ENCODE measurements at regions not wholly inside any gene's neighbourhood (a gene's known extent, or its start where the extent isn't known, plus 50 kb on each side); places are given as distances from the start of the nearest gene placed in this dataset.

DNA sequence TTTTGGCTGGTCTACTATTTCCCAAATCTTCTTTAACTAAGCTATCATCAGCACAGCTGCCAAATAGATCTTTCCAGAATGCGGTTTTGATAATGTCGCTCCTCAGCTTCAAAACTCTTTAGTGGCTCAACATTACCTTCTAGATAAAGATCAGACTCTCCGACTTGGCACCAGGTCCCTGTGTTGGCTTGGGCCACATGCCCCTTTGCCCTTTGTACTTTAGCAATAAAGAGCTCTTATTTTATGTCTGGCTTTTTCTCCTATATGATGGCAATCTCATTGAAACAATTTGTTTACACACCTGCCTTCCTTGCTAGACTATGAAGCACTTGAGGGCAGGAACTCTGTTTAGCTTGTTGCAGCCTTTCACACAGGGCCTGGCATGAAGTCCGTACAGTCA, 128.9 kb upstream of the GATA6 start:
- Mint-ChIP-seq H3K4me3 (no peak overlapping the region), H3K27me3 (no peaks in the 10 kb centered on the region), H3K27ac (no peak overlapping the region), H3K4me1 (ENCODE audit: low read depth) (no peaks in the 10 kb centered on the region), H3K36me3 (ENCODE audit: low read depth) (no peaks in the 10 kb centered on the region), H3K9me3 (no peaks in the 10 kb centered on the region)
- intact Hi-C loops (cut with micrococcal nuclease), result no loop called here

DNA sequence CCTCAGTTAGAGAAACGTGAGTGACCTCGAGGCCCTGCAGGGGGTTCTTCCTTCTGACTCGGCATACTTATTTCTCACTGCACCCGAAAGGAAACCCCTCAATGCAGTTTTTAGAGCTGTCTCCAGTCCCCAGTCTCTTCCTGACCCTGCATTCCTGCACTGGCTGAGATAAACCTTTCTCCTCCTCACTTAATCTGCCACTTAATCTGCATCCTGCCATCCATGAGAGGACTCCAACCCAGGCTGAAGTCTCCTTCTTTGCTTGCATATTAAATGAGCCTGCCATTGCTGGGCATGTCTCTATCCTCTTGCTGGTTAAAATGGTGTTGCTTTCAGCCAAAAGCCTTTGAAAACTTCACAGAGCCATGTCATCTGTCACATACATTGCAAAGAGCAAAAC, 125.6 kb upstream of the GATA6 start:
- Mint-ChIP-seq H3K27me3 (no peaks in the 10 kb centered on the region), H3K36me3 (ENCODE audit: low read depth) (no peaks in the 10 kb centered on the region), H3K4me1 (ENCODE audit: low read depth) (no peaks in the 10 kb centered on the region), H3K27ac (no peak overlapping the region), H3K9me3 (no peaks in the 10 kb centered on the region), H3K4me3 (no peak overlapping the region)
- intact Hi-C loops (cut with micrococcal nuclease), result no loop called here

DNA sequence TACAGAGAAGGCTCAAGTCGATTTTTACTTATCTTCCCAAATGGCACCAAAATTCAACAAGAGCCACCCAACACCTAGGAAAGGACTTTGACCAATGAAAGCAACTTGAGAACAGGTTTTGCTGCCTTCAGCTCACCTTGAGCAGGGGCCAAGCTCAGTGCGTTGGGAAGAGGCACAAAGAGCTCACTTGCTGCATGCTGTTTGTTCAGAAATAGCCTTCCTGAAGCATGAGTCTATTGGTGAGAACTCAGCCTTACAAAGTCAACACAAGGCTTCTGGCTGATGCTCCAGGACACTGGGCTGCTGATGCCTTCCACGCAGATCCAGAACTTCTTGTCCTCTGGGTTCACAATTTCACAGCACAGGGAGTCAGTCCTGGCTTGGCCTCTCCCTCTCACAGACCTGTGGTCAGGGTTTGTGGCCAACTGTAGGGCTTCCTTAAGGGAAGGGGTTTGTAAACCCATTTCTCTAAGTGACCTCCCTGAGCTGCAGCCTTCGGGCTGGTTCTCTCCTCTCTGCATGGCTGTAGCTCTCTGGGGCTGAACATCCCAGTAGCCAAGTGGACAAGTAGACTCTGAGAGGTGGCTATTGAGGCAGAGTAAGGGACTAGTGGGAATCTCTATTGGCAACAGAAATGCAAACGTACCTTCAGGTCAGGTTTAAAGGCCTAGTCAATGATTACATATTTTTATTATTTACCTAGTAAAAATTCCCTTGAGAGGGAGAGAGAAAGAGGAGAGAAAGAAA, 124.7 kb upstream of the GATA6 start:
- H3K9me3 Mint-ChIP-seq, result no peaks in the 10 kb centered on the region
- no peaks in the 10 kb centered on the region for H3K27me3 Mint-ChIP-seq
- H3K36me3 Mint-ChIP-seq (ENCODE audit: low read depth), result no peaks in the 10 kb centered on the region
- no peak overlapping the region for H3K4me3 Mint-ChIP-seq
- intact Hi-C loops (cut with micrococcal nuclease), result no loop called here
- no peaks in the 10 kb centered on the region for H3K4me1 Mint-ChIP-seq (ENCODE audit: low read depth)
- no peak overlapping the region for H3K27ac Mint-ChIP-seq

DNA sequence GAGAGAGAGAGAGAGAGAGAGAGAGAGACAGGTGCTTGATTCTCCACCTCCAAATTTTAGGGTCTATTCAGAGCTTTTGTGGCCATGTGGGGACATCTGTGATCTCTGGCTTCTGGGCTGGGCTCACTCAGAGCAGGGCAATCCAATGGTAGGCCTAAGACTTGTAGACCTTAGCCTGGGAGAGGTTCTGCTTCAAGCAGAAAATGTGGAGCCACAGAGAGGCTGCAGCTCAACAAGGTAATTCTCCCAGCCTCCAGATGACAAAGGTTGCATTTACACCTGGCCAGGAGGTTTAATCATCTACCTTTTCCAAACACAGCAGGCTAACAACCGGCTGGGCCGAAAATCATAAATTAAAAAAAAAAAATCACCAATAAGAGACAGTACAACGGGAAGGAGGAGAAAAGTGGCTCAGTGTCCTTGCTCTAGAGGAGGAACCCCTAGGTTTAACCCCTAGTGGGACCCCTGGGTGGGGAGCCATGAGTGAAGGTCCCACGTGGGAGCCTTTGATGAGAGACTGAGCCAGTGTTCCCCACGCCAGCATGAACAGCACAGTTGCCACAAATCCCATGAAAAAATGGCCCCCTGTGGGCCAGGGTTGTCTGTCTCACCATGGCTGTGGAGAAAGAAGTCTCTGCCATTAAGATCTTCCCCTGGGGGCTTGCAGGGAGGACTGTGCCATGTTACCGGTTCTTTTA, 124.0 kb upstream of the GATA6 start:
- Mint-ChIP-seq H3K4me1 (ENCODE audit: low read depth) (no peaks in the 10 kb centered on the region), H3K27ac (no peak overlapping the region), H3K4me3 (no peak overlapping the region), H3K9me3 (no peaks in the 10 kb centered on the region), H3K36me3 (ENCODE audit: low read depth) (no peaks in the 10 kb centered on the region), H3K27me3 (no peaks in the 10 kb centered on the region)
- intact Hi-C loops (cut with micrococcal nuclease), result no loop called here

DNA sequence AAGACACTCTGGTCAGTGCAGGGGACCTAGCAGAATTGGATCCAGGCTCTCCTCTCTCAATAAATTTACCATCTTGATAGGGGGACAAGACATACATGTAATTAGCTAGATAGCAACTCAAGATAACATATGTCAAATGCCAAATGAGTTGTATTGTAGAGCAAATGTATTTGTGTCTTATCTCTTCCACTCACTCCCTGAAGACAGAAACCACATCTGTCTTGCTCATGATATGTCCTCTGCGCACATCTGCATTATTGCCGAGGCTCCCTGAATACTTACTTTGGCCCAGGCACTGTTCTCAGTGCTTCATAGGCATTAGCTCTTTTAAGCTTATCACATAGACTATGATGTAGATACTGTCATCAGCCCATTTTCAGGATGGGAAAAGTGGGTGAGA, 122.9 kb upstream of the GATA6 start:
- intact Hi-C loops (cut with micrococcal nuclease), result no loop called here
- Mint-ChIP-seq H3K36me3 (ENCODE audit: low read depth) (no peaks in the 10 kb centered on the region), H3K9me3 (no peaks in the 10 kb centered on the region), H3K4me3 (no peak overlapping the region), H3K27ac (no peak overlapping the region), H3K4me1 (ENCODE audit: low read depth) (no peaks in the 10 kb centered on the region), H3K27me3 (no peaks in the 10 kb centered on the region)

DNA sequence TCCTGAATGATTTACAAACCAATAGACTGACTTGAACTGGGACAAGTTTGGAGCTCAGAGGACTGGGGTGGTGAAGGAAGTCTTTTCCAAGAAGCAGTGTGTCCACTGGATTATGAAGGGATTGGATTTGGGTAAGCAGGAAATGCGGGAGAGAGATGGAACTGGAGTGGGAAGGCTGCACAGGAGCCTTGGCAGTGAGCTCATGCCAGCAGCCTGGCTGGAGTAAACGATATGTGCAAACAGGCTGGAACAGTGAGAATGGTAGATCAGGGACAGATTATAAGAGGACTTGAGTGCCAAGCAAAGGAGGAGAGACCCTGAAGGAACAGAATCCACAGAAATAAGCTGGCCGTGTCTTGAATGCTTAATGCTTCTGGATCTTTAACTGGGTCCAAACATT, 121.9 kb upstream of the GATA6 start:
- Mint-ChIP-seq H3K4me1 (ENCODE audit: low read depth) (no peaks in the 10 kb centered on the region), H3K36me3 (ENCODE audit: low read depth) (no peaks in the 10 kb centered on the region), H3K27ac (no peak overlapping the region), H3K27me3 (no peaks in the 10 kb centered on the region), H3K9me3 (no peaks in the 10 kb centered on the region), H3K4me3 (no peak overlapping the region)
- intact Hi-C loops (cut with micrococcal nuclease), result no loop called here

DNA sequence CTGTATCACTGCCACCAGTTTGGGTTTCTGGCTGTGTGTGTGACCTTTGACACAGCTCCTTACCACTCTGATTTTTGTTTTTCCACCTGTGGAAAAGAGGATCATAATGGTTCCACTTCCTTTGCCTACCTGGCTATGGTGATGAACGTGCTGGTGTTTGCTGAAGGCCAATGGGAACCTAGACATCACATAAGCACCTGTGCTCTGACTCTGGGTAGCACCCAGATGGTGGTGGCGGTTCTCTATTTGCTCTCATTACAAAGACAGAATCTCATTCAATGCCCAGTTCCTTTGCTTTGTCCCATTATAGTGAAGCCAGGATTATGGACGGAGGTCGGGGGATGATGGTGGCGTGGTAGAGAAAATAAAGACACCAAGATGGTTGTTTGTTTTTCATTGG, 121.2 kb upstream of the GATA6 start:
- Mint-ChIP-seq H3K27ac (no peak overlapping the region), H3K4me1 (ENCODE audit: low read depth) (no peaks in the 10 kb centered on the region), H3K9me3 (no peaks in the 10 kb centered on the region), H3K4me3 (no peak overlapping the region), H3K27me3 (no peaks in the 10 kb centered on the region), H3K36me3 (ENCODE audit: low read depth) (no peaks in the 10 kb centered on the region)
- intact Hi-C loops (cut with micrococcal nuclease), result no loop called here

DNA sequence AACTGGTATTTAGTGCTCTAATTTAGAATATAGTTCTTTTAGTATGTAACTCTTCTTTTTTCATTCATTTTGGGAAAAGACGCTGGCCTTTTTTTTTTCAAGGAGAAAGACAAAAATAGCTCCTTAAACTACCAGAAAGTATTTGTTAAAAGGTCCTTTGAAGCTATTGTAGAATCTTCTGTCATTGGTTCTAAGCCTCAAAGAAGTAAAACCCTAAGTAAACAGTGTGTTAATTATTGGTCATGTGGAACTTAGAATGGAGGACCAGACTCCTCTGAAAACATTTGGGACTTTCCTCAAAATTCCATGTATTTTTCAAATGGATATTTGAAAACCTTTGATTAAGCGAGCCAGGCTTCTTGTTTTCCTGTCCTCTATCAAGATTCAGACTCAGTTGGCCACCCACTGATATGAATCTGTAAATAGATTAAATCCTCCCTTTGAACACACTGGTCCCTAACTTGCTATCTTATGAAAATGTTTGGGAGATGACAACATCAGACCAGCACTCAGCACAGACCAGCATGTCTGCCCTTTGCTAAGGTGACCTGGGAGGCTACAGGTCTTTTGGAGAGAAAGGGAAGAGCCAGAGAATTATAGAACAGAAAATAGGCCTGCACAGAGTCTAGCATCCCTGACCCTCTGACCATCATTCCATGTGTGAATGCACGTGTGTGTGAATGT, 120.3 kb upstream of the GATA6 start:
- Mint-ChIP-seq H3K27me3 (no peaks in the 10 kb centered on the region), H3K4me1 (ENCODE audit: low read depth) (no peaks in the 10 kb centered on the region), H3K27ac (no peak overlapping the region), H3K4me3 (no peak overlapping the region), H3K9me3 (no peaks in the 10 kb centered on the region), H3K36me3 (ENCODE audit: low read depth) (no peaks in the 10 kb centered on the region)
- intact Hi-C loops (cut with micrococcal nuclease), result no loop called here

DNA sequence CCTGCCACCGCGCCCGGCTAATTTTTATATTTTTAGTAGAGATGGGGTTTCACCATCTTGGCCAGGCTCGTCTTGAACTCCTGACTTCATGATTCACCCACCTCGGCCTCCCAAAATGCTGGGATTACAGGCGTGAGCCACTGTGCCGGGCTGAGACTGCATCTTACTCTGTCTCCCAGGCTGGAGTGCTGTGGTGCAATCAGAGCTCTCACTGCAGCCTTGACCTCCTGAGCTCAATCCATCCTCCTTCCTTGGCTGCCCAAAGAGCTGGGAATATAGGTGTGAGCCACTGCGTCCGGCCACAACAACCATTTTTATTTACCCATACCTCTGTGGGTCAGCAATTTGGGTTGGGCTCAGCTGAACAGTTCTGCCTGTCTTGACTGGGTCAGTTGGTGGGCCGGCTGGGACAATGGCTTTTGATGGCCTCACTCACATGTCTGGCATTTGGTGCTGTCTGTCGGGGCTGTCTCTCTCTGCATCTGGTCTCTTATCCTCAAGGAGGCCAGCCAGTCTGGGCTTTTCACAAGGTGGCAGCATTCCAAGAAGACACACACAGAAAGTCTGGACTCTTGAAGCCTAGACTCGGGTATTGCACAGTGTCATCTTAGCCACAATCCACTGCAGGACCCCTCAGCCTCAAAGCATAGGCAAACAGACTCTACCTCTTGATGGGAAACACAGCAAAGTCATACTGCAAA, 116.8 kb upstream of the GATA6 start:
- no peaks in the 10 kb centered on the region for H3K36me3 Mint-ChIP-seq (ENCODE audit: low read depth)
- intact Hi-C loops (cut with micrococcal nuclease), result no loop called here
- H3K4me3 Mint-ChIP-seq, result no peak overlapping the region
- H3K27me3 Mint-ChIP-seq, result no peaks in the 10 kb centered on the region
- H3K4me1 Mint-ChIP-seq (ENCODE audit: low read depth), result no peaks in the 10 kb centered on the region
- H3K9me3 Mint-ChIP-seq, result no peaks in the 10 kb centered on the region
- no peak overlapping the region for H3K27ac Mint-ChIP-seq

DNA sequence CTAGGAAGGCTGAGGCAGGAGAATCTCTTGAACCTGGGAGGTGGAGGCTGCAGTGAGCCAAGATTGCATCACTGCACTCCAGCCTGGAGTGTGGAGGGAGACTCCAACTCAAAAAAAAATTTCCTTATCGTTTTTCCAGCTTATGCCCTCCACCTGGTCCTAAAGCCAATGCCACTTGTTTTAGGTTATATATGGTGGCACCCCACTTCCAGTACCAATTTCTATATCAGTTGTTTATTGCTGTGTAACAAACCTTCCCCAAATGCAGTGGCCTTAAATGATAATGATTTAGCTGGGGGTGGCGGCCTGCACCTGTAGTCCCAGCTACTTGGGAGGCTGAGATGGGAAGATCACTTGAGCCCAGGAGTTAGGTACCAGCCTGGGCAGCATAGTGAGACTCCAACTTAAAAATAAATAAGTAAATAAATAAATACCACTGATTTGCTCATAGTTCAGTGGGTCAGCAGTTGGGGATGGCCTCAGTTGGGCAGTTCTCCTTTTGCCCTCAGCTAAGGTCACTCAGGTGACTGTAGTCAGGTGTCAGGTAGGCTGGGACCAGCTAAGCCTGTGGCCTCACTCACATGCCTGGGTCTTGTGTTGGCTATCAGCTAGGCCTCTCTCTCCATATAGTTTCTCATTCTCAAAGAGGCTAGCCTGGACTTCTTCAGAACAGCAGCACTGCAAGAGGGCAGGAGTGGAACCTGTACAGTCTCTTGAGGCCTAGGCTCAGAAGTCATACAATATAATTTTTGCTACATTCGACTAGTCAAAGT, 113.7 kb upstream of the GATA6 start:
- Mint-ChIP-seq H3K27me3 (no peaks in the 10 kb centered on the region), H3K27ac (no peak overlapping the region), H3K4me1 (ENCODE audit: low read depth) (no peaks in the 10 kb centered on the region), H3K9me3 (no peaks in the 10 kb centered on the region), H3K36me3 (ENCODE audit: low read depth) (no peaks in the 10 kb centered on the region), H3K4me3 (no peak overlapping the region)
- intact Hi-C loops (cut with micrococcal nuclease), result no loop called here

DNA sequence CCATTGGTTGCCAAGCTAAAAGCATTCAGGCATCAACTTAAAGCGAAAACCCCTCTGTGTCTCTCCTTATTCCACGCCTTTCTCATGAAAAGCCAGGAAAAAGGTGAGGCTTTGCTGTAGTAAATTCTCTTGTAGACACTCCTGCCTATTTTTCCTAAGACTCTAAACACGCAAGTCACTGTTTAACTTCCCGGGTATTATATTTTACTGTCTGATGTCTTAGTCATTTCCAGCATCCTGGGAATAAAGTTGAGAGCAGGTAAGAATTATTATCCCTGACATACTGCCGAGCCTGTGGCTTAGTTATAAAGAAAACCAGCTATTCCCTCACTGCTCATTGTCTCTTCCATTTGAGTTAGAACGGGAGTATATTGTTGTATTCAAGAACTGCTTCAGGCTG, 112.4 kb upstream of the GATA6 start:
- Mint-ChIP-seq H3K27me3 (no peaks in the 10 kb centered on the region), H3K4me1 (ENCODE audit: low read depth) (no peaks in the 10 kb centered on the region), H3K36me3 (ENCODE audit: low read depth) (no peaks in the 10 kb centered on the region), H3K27ac (no peak overlapping the region), H3K9me3 (no peaks in the 10 kb centered on the region), H3K4me3 (no peak overlapping the region)
- intact Hi-C loops (cut with micrococcal nuclease), result no loop called here

DNA sequence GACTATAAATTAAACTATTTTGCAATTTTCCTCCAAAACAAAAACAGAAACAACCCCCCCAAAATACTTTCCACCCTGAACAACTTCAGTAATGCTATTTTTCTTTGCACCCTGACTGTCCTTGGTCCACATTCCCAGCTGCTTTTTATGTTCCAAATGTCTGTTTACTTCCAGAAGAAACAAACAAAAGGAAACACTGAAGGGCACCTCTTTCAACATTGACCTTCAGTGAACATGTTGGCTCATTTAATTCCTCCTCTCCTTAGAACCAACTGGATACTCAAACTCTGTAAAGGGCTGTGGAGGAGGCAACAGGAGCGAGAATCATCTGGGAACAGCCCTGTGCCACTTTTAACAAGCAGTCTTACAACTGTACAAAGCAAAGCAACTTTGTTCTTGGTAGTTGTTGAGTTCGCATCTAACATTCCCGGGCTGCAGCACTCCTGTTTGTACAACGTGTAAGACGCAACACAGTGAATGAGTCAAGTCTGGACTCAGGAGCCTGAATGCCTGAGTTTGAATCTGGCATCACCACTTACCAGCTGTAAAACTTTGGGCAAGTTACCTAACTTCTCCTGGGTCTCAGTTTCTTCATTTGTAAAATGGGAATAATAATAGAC, 111.4 kb upstream of the GATA6 start:
- no peaks in the 10 kb centered on the region for H3K36me3 Mint-ChIP-seq (ENCODE audit: low read depth)
- no peak overlapping the region for H3K27ac Mint-ChIP-seq
- H3K9me3 Mint-ChIP-seq, result no peaks in the 10 kb centered on the region
- no peaks in the 10 kb centered on the region for H3K4me1 Mint-ChIP-seq (ENCODE audit: low read depth)
- no peak overlapping the region for H3K4me3 Mint-ChIP-seq
- intact Hi-C loops (cut with micrococcal nuclease), result no loop called here
- H3K27me3 Mint-ChIP-seq, result no peaks in the 10 kb centered on the region

DNA sequence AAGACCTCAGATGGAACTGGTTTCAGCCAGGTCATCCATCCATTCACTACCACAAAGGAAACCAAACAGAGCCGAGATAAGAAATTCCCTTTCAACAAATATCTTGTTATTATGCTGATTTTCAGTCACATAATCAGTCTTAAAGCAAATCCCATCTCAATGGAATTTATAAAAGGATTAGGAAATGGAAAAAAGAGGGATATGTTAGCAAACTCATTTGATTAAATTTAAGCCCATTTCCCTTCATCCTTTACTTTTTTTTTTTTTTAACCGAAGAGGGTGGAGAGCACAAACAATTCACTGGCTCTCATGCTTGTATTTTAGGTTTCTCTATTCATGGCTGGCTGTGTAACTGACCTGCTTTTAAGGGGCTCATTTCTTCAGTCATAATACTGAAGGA, 109.0 kb upstream of the GATA6 start:
- intact Hi-C loops (cut with micrococcal nuclease), result no loop called here
- no peaks in the 10 kb centered on the region for H3K27me3 Mint-ChIP-seq
- H3K4me1 Mint-ChIP-seq (ENCODE audit: low read depth), result no peaks in the 10 kb centered on the region
- no peak overlapping the region for H3K4me3 Mint-ChIP-seq
- H3K27ac Mint-ChIP-seq, result no peak overlapping the region
- H3K9me3 Mint-ChIP-seq, result no peaks in the 10 kb centered on the region
- H3K36me3 Mint-ChIP-seq (ENCODE audit: low read depth), result no peaks in the 10 kb centered on the region
